ENCODE measurements at regions not wholly inside any gene's neighbourhood (a gene's known extent, or its start where the extent isn't known, plus 50 kb on each side); places are given as distances from the start of the nearest gene placed in this dataset.

DNA sequence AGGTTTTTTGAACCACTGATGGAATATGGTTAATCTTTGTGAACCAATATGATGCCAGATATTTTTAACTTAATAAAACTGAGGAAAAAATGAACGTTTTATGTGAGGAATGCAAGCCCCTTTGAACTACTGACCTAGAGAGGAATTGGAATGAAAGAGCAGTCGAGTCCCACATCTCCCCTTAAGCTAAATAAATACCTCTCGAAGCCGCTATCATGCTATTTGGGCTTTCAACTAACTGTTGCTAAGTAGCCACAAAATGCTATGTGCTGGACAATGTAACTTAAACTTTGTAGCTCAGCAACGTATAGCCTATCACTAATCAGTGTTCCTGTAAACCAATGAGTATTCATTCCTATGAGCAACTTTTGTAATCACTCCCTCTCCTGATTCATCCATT, 1037.2 kb downstream of the SQOR start:
- Mint-ChIP-seq H3K27me3 (no peaks in the 10 kb centered on the region), H3K4me1 (no peaks in the 10 kb centered on the region), H3K4me3 (no peak overlapping the region), H3K27ac (no peak overlapping the region), H3K9me3 (ENCODE audit: insufficient read depth) (no peaks in the 10 kb centered on the region)
- DNase-seq (no peak), ATAC-seq (ENCODE audit: low read depth) (no peak)
- intact Hi-C loops (cut with micrococcal nuclease) = no loop called here
- 63% methylated on average over 3 of the region's 5 CpGs for WGBS (ENCODE audit: insufficient coverage)
- TF ChIP-seq EZH2 (IDR thresholded peaks at IDR 0.05; ENCODE audit: borderline replicate concordance, insufficient read depth, low read depth, low read length, poor library complexity, severe bottlenecking) (no peak), CTCF (IDR thresholded peaks at IDR 0.05) (no peak)
- Histone ChIP-seq H3K27me3 (replicated peaks in 1 of 4; ENCODE audit: control extremely low read depth in 1 of 4, control insufficient read depth in 3 of 4, insufficient read depth in 4 of 4, low read length in 3 of 4) (no peaks in the 10 kb centered on the region), H3K4me3 (ENCODE audit: control extremely low read depth in 1 of 5, extremely low read depth in 1 of 5, insufficient read depth in 1 of 5, low read depth in 2 of 5, low read length in 4 of 5) (no peak overlapping the region), H3K79me2 (ENCODE audit: control insufficient read depth, insufficient read depth, low read length) (no peaks in the 10 kb centered on the region), H3K9ac (ENCODE audit: low read length) (no peak overlapping the region), H2AFZ (ENCODE audit: insufficient read depth, low read depth, low read length, poor library complexity, severe bottlenecking) (no peak overlapping the region), H3K27ac (ENCODE audit: low read length in 2 of 2) (no peak overlapping the region), H4K20me1 (ENCODE audit: control insufficient read depth, insufficient read depth, low read length, poor library complexity, severe bottlenecking) (no peaks in the 10 kb centered on the region), H3K9me3 (ENCODE audit: control extremely low read depth in 1 of 3, control insufficient read depth in 2 of 3, insufficient read depth in 1 of 3, low read length in 2 of 3) (no peaks in the 10 kb centered on the region), H3K4me1 (ENCODE audit: control insufficient read depth in 2 of 2, insufficient read depth in 2 of 2, low read length in 2 of 2) (no peaks in the 10 kb centered on the region), H3K36me3 (replicated peaks in 1 of 2; ENCODE audit: control extremely low read depth in 1 of 2, control insufficient read depth in 1 of 2, extremely low read depth in 1 of 2, insufficient read depth in 2 of 2, low read length in 1 of 2) (no peaks in the 10 kb centered on the region), H3K4me2 (replicated peaks; ENCODE audit: low read depth, low read length, poor library complexity, severe bottlenecking) (no peak overlapping the region)
- POLR2A ChIA-PET = no interaction called here
- CTCF ChIA-PET = no interaction called here

DNA sequence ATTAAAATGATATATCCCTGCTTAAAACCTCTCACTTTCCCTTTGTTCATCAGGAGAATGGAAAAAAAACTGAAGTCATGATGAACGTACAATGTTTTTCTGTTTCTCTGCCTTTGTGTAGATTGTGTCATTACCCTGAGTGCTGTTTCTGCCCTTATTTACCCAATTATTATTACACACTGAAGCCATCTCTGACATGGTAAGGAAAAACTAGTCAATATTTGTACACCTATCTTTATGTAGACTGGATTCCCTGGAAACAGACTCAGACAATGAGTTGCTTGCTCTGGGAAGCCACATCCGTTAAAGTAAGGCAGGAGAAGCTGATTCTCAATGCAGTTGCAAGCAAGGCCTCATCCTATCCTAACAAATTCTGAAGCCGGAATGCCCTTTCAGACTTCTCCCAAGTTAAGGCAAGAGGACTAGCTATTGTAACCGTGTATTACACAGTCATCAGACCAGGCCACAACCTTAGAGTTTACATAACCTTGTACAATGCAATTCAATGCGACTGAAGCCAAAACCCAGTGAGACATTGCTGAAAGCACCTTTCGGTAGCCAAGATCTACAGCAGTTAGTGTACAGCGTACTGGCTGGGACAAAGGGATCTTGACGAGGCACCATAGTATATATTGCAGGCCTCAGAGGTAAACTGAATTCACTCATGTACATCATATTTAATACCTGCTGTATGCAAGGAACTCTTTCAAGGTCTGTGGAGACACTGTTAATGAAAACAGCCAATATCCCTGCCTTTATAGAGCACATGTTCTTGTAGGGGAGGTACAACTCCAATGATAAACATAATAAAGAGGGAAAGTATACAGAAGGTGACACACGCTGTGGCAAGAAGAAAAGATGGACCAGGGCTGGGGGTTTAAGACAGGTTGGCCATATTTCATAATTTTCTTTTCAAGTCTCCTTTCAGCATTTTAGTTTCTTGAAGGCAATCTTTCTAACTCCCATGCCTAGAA, 1040.8 kb upstream of the SEMA6D start:
- no peak for TF ChIP-seq CTCF (IDR thresholded peaks at IDR 0.05)
- CTCF ChIA-PET = no interaction called here
- Histone ChIP-seq H3K79me2 (ENCODE audit: control insufficient read depth, insufficient read depth, low read length) (no peaks in the 10 kb centered on the region), H3K4me3 (ENCODE audit: control extremely low read depth in 1 of 5, extremely low read depth in 1 of 5, insufficient read depth in 1 of 5, low read depth in 2 of 5, low read length in 4 of 5) (no peak overlapping the region), H2AFZ (ENCODE audit: insufficient read depth, low read depth, low read length, poor library complexity, severe bottlenecking) (no peak overlapping the region), H3K9ac (ENCODE audit: low read length) (no peak overlapping the region), H3K36me3 (replicated peaks in 1 of 2; ENCODE audit: control extremely low read depth in 1 of 2, control insufficient read depth in 1 of 2, extremely low read depth in 1 of 2, insufficient read depth in 2 of 2, low read length in 1 of 2) (no peaks in the 10 kb centered on the region), H3K4me2 (replicated peaks; ENCODE audit: low read depth, low read length, poor library complexity, severe bottlenecking) (no peak overlapping the region), H4K20me1 (ENCODE audit: control insufficient read depth, insufficient read depth, low read length, poor library complexity, severe bottlenecking) (no peaks in the 10 kb centered on the region), H3K27ac (ENCODE audit: low read length in 2 of 2) (no peak overlapping the region), H3K9me3 (ENCODE audit: control extremely low read depth in 1 of 3, control insufficient read depth in 2 of 3, insufficient read depth in 1 of 3, low read length in 2 of 3) (peaks cover 0 to 1% (median 0%) of the 10 kb centered on the region in 3 donors), H3K4me1 (ENCODE audit: control insufficient read depth in 2 of 2, insufficient read depth in 2 of 2, low read length in 2 of 2) (no peaks in the 10 kb centered on the region), H3K27me3 (replicated peaks in 1 of 4; ENCODE audit: control extremely low read depth in 1 of 4, control insufficient read depth in 3 of 4, insufficient read depth in 4 of 4, low read length in 3 of 4) (no peaks in the 10 kb centered on the region)
- DNase-seq (no peak), ATAC-seq (ENCODE audit: low read depth) (no peak)
- POLR2A ChIA-PET = no interaction called here
- WGBS (ENCODE audit: insufficient coverage) = 96% methylated on average over 5 of the region's 9 CpGs
- Mint-ChIP-seq H3K27me3 (no peaks in the 10 kb centered on the region), H3K9me3 (ENCODE audit: insufficient read depth) (no peaks in the 10 kb centered on the region), H3K27ac (no peak overlapping the region), H3K4me3 (no peak overlapping the region), H3K4me1 (no peaks in the 10 kb centered on the region)
- intact Hi-C loops (cut with micrococcal nuclease) = no loop called here

Measured in B cell (primary cell).